SW480 (cell line): ENCODE measurements at regions not wholly inside any gene's neighbourhood (a gene's known extent, or its start where the extent isn't known, plus 50 kb on each side); places are given as distances from the start of the nearest gene placed in this dataset.

Experiments used
- DNase-seq: peaks from one replicate; pipeline ENCODE4 v3.0.0-alpha.2; 2016; ENCODE audit warnings: low spot score

DNA sequence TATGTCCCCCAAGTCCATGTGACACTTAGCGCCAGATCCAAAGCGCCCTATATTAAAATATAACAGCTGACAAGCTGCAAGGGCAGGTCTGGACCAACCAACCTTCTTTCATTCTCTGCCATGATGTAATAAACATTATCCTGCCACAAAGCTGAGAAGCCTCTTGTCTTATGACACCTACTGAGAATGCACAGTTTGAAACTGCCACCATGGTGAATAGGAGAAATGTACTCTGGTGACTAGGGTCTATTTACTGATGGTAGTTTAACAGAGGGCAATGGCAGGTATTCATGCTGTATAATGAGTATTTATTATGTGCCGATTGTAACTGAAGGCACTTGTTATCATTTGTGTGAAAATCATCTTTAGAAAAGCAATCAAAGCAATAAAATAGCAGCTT is 634.0 kb downstream of the OTOL1 start:
- DNase-seq: no peak

DNA sequence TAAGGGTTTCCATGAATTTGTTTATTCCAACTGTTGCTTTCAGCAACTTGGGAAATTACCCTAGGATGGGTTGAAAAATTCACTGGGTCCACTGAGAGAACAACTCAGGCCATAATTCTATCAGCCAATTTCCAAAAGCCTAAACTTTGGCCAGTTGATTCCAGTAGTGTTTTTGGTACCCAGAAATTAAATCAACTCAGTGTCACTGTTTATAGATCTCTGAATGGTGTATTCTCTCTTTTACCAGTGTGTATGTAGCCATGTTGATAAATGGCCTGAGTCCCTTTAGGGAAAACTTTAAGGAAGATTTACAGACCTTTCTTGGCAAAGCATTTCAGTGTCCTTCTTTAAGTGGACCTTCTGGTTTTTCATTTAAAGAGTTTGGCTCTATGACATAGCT is 636.4 kb downstream of the OTOL1 start:
- DNase-seq: no peak

DNA sequence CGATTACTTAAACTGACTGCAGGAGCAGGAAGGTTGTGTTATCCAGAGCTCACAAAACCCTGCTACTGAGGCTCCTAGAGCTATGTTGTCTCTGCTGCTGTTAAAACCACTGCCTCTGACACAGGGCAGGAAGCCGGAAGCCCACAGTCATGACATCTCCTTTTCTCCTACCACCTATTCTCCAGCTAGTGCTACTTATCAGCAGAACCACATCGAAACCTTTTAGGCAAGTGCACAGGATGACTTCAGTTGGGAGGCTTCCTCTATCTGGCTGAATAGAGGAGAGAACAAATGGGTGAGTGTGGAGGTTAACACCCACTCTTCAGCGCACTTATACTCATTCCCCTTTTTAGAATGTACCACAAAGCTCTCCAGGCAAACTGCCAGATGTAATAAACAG is 638.0 kb downstream of the OTOL1 start:
- DNase-seq: no peak

DNA sequence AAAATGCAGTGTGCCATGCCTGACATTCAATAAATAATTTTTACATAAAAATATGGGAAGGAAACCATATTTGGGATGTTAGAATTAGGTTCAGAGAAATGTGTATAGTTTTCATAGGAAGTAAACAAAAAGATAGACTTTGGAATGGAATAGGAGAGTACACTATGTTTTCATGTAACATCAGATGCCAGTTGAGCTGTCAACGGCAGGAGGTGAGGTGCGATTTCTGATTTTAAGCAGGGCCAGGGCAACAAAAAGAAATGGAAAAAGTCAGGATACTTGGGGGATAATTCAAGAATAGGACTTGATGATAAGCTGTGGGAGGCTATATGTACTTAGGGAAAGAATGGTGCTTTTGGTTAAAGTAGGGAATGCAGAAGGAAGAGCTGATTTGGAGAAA is 639.5 kb downstream of the OTOL1 start:
- no peak for DNase-seq

DNA sequence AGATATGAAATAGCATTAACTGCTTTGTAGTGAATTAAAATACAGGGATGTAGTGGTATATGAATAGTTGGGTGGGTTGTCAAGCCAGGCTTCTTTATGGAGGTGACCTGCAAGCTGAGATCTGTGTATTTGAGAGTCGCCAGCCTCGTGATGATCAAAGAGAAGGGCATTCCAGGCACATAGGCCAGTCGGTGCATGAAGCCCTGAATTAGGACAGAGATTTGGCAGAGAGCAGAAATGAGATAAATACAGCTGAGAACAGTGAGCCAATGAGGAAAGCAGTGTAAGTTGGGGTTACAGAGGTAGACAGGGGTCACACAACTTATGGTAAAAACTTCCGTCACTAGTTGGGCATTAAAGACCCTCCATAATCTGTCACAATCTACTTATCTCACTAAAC is 641.9 kb downstream of the OTOL1 start:
- DNase-seq: no peak

DNA sequence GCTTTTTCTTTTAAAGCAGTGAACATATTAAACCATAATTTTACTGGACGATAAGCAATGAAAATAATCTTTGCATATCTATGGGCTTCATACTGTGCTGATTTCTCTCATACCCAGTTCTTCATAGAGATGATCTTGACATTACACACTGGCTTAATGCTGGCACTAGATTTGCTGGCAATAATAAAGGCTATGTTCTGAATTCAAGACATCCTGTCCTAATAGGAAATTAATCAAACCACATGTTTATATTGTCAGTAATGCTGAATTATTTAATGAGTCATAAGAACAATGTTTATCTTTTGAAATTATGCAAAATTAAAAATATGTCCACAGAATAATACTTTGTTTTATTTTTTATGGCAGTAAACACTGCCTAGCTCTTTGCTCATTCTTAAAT is 643.2 kb downstream of the OTOL1 start:
- DNase-seq: no peak

DNA sequence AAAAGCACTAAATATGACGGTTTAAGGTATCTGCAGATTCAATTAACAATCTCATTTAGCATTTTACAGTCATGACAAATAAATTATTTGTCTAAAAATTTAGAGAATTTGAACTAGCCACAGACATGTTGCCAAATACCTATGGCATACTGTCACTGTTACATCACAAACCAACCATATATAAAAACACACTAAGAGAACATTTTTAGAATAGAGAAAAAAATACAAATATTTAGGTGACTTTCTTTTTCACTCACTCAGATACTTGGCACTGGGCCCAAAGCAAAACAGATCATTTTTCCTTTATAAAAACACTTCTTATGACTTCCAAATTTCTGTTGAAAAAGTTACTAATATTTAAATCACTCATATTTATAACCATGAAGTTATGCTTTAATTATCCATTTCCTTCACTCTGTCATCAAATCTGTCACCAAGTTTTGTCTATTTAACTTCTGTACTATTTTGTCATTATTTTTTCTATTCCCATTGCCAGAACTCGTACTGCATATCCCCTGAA is 644.7 kb downstream of the OTOL1 start:
- DNase-seq: no peak

DNA sequence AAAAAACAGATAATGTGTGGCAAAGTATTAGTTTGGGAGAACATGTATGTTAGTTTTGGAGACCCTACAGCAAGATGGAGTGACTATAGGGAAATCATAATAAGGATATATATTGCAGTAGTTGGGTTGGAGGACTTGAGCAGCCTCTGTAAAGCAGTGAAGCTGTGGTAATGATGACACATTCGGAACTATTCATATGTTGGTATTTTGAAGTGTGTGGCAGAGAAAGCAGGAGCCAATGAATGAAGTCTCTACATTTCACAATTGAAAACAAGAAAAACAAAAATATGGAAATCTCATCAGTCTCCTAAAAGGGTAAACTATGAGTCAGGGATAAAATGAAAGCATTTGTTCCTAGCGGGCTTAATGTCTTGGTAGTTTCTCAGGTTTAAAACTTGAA is 645.9 kb downstream of the OTOL1 start:
- DNase-seq: no peak

DNA sequence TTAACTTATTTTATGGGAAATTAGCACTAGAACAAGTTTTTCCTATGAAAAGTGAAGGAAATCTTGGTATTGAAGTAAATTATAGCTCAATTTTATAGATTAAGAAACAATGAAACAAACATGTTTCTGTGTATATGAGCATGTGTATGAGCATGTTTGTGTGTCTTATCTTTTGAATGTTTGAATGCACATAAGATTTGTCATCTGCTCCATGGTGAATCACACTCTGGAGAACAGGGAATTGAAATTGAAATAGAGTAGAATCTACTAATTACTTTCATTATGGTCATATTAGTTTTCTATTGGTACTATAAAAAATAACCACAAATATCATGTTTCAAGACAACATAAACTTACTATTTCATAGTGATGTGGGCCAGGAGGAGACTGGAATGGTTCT is 646.6 kb downstream of the OTOL1 start:
- no peak for DNase-seq

DNA sequence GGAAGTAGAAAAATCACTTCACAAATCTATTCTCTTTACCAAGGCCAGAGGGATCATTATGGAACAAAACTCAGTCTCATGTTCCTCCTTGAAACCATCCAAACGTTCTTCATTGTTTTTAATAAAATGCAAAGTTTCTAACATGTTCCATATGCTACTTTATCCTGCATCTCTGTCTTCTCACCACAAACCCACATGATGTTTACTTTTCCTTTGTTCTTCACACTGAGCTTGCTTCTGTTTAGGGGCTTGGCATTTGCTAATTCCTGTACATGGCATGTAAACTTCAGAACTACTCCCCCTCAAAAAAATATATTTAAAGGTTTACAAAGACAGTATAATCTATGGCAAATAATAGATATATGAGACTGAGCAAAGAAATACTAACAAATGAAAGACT is 651.4 kb downstream of the OTOL1 start:
- DNase-seq: no peak

DNA sequence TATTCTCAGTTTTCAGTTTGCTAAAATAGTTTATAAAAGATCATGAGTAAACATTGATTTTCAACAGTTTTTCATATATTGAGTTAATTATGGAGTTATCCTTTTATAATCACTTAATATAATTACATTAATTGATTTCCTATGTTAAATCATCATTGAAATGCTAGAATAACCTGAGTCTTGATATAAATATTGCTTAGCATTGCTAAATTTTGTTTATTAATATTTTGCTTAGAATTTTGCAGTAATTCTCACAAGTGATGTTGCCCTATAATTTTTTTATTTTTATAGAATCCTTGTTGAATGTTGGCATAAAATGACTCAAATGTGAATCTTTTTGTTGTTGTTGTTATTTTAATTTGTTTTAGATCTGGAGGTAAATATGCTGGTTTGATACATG is 654.2 kb downstream of the OTOL1 start:
- no peak for DNase-seq

DNA sequence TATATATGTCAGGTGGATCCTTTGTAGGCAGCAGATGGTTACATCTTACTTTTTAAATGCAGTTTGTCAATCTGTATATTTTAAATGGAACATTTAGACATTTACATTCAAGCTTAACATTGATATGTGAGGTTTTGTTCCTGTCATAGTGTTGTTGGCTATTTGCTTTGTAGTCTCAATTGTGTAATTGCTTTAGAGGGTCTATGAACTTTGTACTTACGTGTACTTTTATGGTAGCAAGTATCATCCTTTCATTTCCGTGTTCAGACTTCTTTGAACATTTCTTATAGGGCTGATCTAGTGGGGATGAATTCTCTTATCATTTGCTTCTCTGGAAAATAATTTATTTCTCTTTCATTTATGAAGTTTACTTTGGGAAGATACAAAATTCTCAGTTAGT is 656.0 kb downstream of the OTOL1 start:
- DNase-seq: no peak

DNA sequence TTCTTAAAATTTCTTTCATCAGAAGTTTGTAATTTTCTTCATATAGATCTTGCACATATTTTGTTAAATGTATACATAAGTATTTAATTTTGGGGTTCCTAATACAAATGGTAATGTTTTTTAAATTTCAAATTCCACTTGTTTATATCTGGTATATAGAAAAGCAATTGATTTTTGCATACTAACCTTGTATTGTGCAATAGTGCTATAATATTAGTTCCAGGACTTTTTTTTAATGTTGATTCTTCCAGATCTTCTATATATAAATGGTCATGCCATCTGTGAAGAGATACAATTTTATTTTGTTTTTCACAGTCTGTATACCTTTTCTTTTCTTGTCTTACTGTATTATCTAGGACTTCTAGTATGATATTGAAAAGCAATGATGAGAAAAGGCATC is 665.0 kb downstream of the OTOL1 start:
- DNase-seq: no peak

DNA sequence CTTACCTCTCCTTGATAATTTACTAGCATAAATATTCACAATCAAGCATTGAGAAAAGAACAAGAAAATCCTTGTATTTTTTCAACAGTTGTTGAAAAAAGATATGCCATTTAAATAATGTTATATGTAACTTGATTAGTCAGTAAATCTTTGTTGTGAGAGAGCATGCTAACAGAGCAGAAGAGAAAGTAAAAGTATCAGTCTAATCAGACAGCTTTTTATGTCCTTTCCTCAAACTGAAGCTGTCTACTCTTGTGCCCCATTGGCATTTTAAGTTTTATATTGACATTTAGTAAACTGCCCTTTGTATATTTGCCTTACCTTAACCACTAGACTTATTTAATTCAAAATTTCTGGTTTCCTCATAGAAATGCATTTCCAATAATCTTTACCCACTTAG is 668.7 kb downstream of the OTOL1 start:
- no peak for DNase-seq

DNA sequence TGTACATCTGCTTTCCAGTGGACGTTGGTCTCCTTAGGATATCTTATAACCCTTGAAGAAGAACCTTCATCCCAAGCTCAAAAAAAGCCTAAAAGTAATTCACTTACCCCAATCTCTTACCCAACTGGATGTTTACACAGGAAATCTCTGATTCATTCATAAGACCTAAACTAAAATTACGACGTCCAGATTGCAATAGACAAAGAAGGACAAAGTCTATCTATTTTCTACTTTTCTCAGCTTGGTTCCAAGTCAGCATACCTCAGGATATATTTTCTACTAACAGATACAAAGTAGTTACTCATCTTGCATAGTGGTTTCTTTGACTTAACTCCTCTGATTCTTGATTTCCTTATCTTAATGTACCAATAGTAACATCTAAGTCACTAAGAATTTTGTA is 669.9 kb downstream of the OTOL1 start:
- DNase-seq: no peak

DNA sequence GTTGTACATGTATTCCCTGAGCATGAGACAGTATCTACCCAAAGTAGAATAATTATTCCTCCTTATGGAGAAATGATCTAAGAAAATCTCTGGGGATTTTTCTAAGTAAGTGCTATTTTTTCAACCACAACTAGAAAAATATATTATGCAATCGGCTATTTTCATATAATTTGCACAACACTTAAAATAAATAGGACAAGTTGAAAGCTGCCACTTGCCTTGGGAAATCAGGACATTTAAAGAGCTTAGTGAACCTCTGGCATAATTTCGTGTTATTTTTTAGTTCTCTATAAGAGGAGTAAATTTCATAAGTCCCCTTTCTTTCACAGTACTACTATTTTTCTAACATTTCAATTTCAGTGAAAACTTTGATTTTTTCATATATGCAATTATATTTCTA is 672.1 kb downstream of the OTOL1 start:
- DNase-seq: no peak

DNA sequence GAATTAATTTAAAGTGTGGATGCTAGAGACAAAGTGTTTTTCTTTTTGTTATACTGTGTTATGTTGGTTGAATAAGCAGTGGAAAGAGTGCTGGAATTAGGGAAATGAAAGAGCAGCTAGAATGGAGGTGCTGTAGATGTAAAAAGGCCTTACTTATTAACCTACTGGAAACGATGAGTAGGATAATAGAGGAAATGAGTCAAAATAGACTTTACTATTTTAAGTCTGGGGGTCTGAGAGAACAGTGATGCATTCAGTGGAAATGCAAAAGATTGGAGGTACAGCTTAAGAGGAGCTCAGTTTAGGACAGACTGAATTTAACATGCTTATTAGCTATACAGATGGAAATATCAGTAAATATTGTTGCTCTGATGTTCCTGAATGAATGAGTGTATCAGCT is 674.0 kb downstream of the OTOL1 start:
- no peak for DNase-seq

DNA sequence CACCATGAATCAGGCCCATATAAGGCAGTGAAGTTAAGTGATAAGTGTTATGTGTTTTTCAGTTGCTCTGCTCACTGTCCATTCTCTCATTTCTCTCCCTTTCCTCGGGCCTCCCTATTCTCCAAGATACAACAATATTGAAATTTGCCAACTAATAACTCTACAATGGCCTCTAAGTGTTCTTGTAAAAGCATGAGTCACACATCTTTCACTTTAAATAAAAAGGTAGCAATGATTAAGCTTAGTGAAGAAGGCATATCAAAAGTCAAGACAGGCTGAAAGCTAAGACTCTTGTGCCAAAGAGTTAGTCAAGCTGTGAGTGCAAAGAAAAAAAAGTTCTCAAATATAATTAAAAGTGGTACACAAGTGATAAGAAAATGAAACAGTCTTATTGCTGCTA is 675.4 kb downstream of the OTOL1 start:
- DNase-seq: no peak

DNA sequence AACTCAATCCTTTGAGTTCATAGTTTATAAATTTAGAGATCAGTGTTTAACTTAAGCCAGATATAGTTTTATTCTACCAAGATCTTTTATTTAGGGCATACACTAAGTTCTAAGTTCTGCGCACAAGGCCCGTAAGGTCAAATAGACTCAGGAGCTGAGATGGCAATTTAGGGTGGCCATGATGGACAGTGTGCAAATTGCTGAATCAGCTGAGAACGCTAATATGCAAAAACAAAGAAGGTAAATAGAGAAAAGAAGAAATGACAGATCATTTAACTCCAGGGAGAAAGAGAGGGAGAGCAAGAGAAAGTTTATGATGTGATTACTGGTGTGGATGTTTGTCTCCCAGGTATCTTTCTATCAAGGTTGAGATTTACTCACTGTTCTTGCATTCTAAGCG is 678.5 kb downstream of the OTOL1 start:
- no peak for DNase-seq

DNA sequence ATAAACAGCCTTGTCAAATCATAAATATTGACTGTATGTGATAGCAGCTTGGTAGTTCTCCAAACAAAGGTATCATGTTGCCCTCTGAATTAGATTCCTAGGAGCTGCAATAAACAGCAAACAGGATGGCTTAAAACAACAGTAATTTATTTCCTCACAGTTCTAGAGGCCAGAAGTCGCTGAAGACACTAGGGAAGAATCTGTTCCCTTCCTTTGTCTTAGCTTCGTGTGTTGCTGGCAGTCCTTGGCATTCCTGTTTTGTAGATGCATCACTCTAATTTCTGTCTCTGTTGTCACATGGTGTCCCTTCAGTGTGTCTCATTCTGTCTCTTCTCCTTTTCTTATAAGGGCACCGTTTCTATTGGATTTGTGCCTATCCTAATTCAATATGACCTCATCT is 679.3 kb downstream of the OTOL1 start:
- DNase-seq: no peak

DNA sequence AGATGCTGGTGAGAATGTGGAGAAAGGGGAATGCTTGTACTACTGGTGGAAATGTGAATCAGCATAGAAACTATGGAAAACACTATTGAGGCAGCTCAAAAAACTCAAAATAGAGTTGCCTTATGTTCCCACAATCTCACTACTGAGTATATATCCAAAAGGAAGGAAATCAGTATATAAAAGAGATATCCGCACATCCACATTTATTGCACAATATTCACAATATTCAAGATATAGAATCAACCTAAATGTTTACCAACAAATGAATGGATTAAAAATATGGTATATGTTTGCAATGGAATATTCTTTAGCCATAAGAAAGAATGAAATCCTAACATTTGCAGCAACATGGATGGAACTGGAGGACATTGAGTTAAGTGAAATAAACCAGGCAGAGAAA is 686.8 kb downstream of the OTOL1 start:
- DNase-seq: no peak

DNA sequence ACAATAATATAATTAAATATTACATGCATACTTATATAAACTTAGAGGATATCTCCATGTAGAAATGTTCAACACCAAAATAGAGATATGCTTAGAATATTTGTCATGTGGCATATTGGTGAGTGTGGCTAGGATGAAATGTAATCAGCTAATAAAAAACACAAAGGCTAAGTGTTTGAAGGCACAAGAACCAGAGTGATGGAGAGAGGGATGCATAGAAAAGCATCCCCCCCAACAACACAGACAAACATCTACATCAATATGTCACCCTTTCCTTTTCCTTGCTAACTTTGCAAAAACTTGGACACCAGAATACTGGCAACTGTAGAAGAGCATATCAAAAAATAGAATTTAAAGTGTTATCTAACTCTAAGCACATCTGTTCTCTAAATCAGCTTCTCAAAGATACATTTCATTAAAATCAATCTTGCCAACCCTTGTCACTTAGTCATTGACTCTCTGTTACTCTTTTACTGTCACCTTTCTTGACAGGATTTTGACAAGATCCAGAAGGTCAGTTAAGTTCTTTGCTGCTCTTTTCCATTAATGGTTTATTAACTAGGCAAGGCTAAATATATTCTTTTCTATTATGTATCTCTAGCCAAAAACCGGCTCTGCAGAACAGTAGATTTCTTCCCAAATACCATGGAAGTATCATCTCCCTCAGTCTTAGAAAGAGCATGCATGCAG is 695.9 kb downstream of the OTOL1 start:
- DNase-seq: no peak

DNA sequence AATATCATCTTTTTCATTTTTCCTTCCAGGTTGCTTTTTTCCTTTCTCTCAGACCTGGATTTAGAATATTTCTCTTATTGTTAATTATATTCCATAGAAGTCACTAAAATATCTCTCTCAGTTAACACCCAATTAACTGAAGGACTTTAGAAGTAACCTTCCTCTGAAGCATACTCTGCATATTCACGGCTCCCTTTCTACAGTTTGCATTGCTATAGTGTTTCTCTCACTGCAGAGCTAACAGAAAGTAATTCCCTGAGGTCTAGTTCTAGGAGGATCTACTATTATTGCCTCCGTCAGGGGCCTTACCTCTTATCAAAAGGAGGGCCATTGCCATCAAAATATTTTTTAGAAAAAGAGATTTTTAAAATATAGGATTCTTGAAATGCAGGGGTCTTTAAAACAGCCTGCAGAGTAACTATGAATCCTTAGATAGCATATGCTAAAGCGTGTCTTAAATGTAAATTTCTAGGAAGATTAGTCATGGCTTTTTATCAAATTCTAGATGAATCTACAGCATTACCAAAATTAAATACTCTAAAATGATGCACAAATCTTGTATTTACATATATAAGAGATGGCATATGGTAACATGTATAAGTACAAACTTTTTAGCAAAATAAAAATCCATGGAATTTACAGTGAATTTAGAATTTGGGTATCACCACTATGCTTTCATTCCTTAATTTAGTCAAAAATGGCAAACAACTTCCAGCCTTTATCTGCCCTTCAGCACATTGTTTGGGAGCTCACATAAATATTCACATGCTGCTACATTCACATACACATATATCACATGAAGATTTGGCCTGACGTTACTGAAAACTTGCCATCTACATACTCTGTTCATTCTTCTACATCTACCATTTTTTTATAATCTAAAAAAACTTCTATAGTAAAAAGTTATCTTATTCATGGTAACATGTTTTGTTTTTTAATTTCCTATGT is 696.8 kb downstream of the OTOL1 start:
- no peak for DNase-seq
